HG03095 (cell line): ENCODE measurements at regions not wholly inside any gene's neighbourhood (a gene's known extent, or its start where the extent isn't known, plus 50 kb on each side); places are given as distances from the start of the nearest gene placed in this dataset.

Experiments used
- ATAC-seq: cut with Tn5 transposase; IDR thresholded peaks from one replicate; pipeline ENCODE4 v1.9.1; 2021; ENCODE audit warnings: moderate library complexity; ENCODE audit not compliant: unreplicated experiment

DNA sequence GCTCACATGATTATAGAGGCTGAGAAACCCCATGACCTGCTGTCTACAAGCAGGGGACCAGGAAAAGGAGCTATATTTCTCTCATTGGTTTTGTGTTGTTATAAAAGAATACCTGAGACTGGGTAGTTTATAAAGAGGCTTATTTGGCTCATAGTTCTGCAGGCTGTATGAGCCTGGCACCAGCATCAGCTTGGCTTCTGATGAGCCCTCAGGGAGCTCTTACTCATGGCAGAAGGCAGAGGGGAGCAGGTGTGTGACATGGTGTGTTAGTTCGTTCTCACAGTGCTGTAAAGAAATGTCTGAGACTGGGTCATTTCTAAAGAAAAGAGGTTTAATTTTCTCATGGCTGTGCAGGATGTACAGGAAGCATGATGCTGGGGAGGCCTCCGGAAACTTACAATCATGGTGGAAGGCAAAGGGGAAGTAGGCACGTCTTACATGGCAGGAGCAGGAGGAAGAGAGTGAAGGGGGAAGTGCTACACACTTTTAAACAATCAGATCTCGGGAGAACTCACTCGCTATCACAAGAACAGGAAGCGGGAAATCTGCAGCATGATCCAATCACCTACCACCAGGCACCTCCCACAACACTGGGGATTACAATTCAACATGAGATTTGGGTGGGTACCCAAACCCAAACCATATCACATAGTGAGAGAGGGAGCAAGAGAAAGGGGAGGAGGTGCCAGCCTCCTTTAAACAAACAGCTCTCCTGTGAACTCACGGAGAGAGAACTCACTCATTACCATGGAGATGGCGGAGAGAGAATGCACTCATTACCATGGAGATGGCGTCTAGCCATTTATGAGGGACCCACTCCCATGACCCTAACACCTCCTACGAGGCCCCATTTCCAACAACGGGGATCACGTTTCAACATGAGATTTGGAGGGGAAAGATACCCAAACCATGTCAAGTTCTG is 133.4 kb downstream of the JCAD start:
- no peak for ATAC-seq

- ATAC-seq, result no peak
Measured at GRCh38 chr10:29924436-29924835, 134.9 kb downstream of the JCAD start.

DNA sequence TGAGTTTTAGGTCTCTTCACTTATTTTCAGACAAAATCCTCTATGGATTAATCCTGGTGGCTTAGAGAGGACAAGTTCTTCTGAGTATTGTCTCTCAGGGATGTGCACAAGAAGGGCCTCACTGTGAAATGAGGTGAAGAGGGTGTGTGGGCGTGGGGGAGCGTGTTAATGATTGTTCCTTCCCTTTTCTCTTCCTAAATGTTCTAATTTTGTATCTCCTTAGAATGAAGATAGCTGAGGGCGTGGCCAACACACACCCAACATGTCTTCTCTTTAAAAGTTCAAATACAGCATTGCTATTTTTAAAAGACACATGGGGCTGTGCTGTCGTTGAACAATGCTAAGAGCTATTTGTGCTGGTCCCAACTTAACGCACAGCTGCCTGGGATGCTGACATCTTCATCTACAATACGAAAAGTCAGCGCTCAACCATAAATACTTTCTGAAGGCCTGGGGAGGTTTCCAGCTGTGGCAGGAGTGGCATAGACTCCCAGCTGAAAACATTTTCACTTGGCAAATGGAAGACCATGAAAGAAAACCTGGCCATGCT is 135.9 kb downstream of the JCAD start:
- no peak for ATAC-seq

- no peak for ATAC-seq
Measured at GRCh38 chr10:29922892-29923291, 136.5 kb downstream of the JCAD start.

GRCh38 chr10:29922226-29922625 is 137.2 kb downstream of the JCAD start:
- no peak for ATAC-seq

GRCh38 chr10:29921071-29921446 is 138.3 kb downstream of the JCAD start:
- ATAC-seq, result no peak

- no peak for ATAC-seq
Measured at GRCh38 chr10:29920408-29921070, 138.8 kb downstream of the JCAD start.

DNA sequence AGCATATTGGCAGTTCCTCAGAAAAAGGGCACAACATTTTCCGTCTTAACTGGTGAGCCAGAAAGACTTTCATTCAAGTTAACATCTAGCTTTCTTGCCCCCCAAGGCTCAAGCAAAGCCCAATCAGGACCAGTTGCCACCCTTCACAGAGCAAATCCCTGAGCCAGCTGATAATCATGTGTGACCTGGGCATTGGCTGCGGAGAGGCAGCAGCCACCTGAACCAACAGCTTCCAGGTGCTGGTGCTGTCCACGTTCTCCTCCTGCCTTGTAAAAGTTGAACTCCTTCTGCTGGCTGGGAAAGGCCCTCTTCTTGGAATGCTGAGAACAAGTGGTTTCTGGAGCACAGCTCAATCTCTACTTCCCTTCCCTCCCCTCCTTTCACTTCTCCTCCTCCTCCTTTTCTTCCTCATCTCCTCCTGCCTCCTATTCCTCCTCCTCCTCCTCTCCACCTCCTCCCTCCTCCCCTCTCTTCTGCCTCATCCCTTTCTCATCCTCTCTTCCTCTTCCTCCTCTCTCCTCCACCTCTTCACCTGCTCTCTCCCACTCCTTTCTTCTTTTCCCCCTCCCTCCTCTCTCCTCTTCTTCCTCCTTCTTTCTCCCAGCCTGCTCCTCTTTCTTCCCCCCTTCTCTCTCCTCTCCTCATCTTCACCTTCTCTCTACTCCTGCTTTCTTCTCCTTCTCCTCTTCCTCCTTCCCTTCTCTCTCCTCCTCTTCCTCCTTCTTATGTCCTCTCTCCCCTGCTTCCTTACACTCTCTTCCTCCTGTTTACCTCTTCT is 140.6 kb downstream of the JCAD start:
- ATAC-seq, result no peak

DNA sequence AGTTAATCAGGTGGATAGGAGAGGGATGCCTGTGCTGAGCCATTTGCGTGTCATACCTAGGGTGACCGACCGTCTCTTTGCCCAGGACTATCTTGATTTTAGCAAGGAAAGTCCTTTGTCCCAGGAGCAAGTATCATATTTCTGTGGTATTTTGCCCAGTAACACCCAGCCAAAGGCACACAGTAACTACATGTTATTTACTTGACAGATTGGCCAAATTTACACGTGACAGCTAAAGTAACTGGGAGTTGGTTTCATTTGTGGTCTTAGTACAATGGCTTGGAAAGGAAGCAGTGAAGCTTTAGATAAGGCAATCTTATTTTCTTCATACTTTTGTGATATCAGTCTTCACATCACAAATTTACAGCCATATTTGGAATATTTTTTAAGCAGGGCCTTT is 142.1 kb downstream of the JCAD start:
- no peak for ATAC-seq

GRCh38 chr10:29916669-29917068 is 142.7 kb downstream of the JCAD start:
- ATAC-seq, result no peak

GRCh38 chr10:29914986-29915785 is 144.2 kb downstream of the JCAD start:
- ATAC-seq, result no peak

DNA sequence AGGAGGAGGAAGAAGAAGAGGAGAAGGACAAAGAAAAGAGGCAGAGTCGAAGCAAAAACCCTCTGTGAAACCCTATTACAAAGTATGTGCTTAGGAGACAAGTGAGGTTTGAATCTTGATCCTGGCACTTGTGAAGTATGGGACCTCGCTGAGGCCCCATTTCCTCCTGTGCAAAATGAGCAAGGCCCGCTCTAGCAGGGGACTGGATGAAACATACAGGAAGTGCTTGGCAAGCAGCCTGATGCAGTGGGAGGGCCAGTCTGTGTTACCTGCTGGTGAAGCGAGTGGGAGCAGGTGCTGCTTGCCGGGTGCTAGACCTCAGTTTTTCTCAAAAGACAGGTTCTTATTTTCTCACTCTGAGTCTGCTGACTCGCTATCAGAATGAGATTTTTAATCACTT is 150.4 kb downstream of the JCAD start:
- ATAC-seq, result no peak

DNA sequence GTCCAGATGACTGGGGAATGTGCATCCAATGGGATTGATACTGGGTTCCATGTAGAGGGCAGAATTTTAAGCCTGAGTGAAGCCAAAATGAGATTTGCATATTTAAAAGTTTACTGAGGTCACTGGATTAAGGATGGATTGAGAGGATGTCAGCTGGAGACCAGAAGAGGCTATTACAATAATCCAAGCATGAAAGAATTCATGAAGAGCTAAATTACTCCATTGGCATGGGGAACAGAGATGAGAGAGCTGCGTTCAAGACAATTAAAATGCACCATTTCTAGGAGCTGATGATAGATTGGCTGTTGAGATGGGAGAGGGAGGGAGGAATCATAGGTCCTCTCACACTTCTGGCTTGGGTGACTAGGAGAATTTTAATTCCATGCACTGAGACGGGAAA is 158.5 kb downstream of the JCAD start:
- no peak for ATAC-seq

DNA sequence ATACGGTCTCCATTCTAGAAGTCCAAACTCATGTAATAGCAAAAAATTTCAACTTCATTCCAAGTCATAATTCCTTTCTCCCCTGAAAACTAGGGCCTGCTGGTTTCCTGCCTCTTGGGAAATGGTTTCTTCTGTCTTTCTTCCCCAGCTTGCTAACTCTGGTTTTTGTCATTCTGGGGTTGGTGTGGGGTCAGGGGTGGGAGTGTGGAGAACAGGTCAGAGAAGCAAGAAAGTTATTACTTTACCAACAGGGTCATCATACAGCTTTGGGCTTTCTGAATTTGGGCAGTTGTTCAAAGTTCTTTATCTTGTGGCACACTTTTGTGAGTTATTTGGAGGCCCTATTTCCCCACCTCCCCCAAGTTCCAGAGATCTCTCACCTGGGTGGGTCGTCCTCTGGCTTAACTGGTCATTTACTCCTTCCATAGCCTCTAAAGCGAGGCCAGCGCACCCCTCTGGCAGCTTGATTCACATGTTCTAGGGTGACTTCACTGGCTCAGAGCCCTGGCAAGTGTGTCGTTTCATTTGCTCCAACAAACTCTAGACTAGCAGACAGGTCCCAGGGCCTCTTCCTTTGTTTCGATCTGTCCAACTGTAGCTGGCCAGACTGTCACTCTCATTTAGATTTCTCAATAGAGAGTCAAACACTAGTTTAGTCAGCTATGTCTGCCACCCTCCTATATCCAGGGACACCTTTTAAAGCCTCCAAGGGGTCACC is 161.2 kb downstream of the JCAD start:
- ATAC-seq, result no peak

DNA sequence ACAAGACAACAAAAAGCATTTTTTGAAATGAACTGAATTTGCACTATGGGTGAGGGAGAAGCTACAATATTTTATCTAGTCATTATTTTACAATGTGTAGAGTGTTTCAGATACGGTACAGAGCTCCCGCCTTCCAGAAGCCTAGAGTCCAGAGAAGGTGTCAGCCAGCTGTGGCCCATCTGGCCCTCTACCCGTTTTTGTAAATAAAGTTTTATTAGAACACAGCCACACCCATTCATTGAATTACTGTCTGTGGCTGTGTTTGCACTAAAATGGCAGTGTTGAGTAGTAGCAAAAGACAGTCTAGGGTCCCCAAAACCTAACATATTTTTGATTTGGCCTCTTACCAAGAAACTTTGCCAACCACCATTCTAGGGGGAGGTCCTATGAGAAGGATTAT is 162.0 kb downstream of the JCAD start:
- ATAC-seq, result no peak

DNA sequence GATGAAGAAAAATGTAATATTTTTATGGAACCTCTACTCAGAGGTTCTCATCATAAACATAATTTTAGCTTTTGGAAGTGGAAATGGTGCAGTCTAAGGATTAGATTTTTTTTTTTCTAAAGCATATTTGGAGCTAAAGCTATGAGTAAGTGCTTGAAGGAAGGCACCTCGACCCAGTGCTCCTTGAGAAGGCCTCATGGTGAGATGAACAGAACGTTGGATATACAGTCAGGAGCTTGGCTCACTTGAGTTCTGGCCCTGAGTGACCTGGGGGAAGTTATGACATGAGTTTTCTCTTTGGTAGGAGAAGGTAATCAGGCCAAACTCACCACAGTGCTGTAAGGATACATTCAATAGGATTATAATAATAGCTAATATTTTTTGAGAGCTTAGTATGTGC is 163.3 kb downstream of the JCAD start:
- ATAC-seq, result no peak

DNA sequence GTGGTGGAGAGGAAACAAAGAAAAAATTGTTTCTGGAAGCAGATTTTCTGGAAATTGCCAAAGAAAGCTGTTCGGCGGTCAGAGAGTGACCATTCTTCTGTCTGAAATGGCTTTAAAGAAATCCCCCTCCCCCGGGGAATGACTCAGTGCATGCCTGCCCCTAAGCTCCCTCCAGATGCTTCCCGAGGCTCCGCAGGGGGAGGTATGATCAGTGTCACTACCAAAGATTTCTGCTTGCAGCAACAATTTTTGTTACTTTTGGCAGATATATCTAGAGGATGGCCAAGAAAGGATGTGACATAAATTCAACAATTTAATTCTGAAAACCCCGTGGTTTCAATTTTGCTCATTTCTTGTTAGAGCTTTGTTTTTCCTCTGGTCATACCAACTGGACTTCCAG is 163.9 kb downstream of the JCAD start:
- ATAC-seq, result no peak

- no peak for ATAC-seq
Measured at GRCh38 chr10:29888321-29888720, 171.1 kb downstream of the JCAD start.

GRCh38 chr10:29886299-29886698 is 173.1 kb downstream of the JCAD start:
- no peak for ATAC-seq

DNA sequence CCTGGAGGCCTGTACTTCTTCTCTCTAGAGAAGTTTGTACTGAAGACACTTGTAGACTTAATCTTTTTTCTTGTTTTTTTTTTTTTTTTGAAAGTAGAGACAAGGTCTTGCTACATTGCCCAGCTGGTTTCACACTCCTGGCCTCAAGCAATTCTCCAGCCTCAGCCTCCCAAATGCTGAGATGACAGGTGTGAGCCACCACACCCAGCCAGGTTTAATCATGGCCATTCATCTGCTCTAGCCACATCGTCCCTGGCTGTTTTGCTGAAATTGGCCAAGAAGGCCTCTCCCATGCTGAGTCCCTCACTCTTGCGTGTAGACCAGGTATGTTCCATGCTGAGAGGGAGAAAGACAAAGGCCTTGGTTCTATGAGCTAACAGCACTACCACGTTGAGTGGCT is 176.2 kb downstream of the JCAD start:
- no peak for ATAC-seq
